Fibroblast of the aortic adventitia (primary cell): ENCODE measurements at regions not wholly inside any gene's neighbourhood (a gene's known extent, or its start where the extent isn't known, plus 50 kb on each side); places are given as distances from the start of the nearest gene placed in this dataset.

Experiments used
- DNase-seq: peaks from one replicate; pipeline ENCODE4 v3.0.0-alpha.2; 2010; ENCODE audit warnings: low read depth
- H3K4me3 ChIP-seq: 2 replicates; pipeline ENCODE4 v1.5.1; 2011; ENCODE audit warnings: low read depth, mild to moderate bottlenecking, control low read depth, low read length, moderate library complexity
- CTCF ChIP-seq: IDR thresholded peaks from 2 replicates; pipeline ENCODE4 v1.5.1; 2011; ENCODE audit warnings: mild to moderate bottlenecking, low read length, control low read depth, inconsistent platforms; ENCODE audit not compliant: insufficient read depth

- no peak for TF ChIP-seq CTCF
Measured at GRCh38 chr6:118410001-118410400, 138.1 kb upstream of the PLN start.

More at GRCh38 chr6:118410001-118410400, 138.1 kb upstream of the PLN start:
- no peak for DNase-seq
- H3K4me3 ChIP-seq = no peak overlapping the region
